Tibial nerve (tissue), 4 donors: ENCODE measurements at regions not wholly inside any gene's neighbourhood (a gene's known extent, or its start where the extent isn't known, plus 50 kb on each side); places are given as distances from the start of the nearest gene placed in this dataset.
A peak's percentile ranks its signal among the peaks of the same experiment; 100 is the strongest.

Experiments used
- EP300 ChIP-seq, 2 donors: sonication (generic); formaldehyde crosslinking; IDR thresholded peaks; one replicate each; pipeline ENCODE4 v1.6.1; 2017; ENCODE audit warnings: antibody characterized with exemption in 2 of 2, mild to moderate bottlenecking in 1 of 2
- POLR2A ChIP-seq, 2 donors: fragments of 450-650 bp; IDR thresholded peaks; one replicate each; pipeline ENCODE4 v1.6.1; 2017; ENCODE audit warnings: antibody characterized with exemption in 2 of 2, mild to moderate bottlenecking in 2 of 2, moderate library complexity in 2 of 2
- TF ChIP-seq, protein P1 (sequence below), 5 experiments: fragments of 200-600 bp in 3 of 5; fragments of 450-650 bp in 2 of 5; sonication (generic) in 3 of 5; IDR thresholded peaks; one replicate each; pipeline ENCODE4 v1.5.1; 2016 to 2019; ENCODE audit warnings: antibody characterized with exemption in 5 of 5, mild to moderate bottlenecking in 3 of 5, moderate library complexity in 2 of 5

DNA sequence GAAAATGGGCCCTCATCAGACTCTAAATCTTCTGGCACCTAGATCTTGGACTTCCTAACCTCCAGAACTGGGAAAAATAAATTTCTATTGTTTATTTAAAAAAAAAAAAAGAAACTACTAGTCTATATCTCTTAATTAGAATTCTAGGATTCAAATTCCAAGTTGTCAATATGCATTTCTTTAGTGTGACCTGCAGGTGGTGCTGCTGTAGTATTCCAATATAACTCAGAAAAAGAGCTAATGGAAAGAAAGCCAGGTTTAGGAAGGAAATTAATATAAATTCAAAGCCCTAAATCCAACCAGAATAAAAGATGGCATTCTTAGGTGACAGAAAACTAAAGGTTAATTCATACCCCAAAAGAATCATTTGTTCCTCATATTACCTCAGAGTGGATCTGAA is 80.0 kb upstream of the NALF2 start:
- TF ChIP-seq, protein P1, sequence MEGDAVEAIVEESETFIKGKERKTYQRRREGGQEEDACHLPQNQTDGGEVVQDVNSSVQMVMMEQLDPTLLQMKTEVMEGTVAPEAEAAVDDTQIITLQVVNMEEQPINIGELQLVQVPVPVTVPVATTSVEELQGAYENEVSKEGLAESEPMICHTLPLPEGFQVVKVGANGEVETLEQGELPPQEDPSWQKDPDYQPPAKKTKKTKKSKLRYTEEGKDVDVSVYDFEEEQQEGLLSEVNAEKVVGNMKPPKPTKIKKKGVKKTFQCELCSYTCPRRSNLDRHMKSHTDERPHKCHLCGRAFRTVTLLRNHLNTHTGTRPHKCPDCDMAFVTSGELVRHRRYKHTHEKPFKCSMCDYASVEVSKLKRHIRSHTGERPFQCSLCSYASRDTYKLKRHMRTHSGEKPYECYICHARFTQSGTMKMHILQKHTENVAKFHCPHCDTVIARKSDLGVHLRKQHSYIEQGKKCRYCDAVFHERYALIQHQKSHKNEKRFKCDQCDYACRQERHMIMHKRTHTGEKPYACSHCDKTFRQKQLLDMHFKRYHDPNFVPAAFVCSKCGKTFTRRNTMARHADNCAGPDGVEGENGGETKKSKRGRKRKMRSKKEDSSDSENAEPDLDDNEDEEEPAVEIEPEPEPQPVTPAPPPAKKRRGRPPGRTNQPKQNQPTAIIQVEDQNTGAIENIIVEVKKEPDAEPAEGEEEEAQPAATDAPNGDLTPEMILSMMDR (IDR thresholded peaks at IDR 0.05): peak in 1 of 5 experiments; percentile 15
- TF ChIP-seq POLR2A (IDR thresholded peaks at IDR 0.05): no peak
- no peak for TF ChIP-seq EP300 (IDR thresholded peaks at IDR 0.05)
